Fibroblast of skin of right biceps (primary cell): ENCODE measurements at regions not wholly inside any gene's neighbourhood (a gene's known extent, or its start where the extent isn't known, plus 50 kb on each side); places are given as distances from the start of the nearest gene placed in this dataset.

Experiments
- DNase-seq: peaks from one replicate; pipeline ENCODE4 v3.0.0-alpha.2; 2013

DNA sequence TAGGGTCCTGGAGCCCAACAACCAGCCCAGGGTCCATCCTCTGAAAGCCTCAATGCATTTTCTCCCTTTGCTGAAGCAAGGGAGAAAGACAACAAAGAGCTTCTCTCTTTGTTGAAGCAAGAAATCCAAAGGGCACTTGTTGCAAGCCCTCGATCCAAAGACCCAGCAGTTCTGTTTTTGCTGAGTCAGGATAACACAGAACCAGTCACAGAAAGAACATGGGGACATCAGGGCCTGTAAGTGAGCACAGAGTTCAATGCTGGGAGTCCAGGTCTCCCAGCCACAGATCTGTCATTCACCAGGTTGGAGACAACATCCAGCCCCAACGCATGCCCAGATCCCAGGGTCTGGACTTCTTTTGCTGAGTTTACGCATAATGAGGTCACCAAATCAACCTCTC lies 315.8 kb upstream of the KLHL29 start:
- DNase-seq, result no peak

DNA sequence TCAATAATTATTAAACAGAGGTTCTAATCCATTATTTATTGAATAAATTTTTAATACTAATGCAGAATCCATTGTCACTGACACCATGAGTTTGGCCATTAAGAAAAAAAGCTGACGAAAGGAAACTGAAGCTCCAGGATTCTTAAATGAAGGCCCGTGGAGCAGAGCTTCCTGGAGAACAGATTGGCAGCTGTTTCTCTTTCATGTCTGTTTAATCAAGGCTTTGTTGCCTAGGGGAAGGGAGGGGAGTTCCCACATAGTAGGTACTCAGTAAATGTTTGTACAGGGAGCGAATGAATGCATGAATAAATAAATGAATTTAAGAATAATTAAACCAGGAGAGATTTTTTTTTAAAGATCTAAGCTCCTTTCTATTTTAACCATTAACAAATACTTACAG lies 315.1 kb upstream of the KLHL29 start:
- no peak for DNase-seq

DNA sequence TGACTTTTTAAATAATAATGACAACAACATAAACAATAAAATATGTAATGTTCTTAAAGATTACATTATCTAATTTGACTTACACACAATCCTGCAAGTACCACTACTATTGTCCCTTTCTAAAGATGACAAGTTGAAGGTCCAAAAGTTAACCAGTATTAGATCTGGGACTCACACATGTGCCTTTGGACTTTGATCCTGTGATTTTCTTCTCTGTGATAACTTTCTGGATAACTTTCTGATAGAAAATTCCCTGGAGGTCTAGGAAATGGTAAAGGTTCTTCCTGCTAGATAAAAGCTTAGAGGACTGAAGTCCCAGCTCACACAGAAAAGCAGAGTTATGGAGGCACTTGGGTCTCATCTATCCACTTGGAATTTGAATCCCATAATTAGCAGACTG lies 311.9 kb upstream of the KLHL29 start:
- no peak for DNase-seq

DNA sequence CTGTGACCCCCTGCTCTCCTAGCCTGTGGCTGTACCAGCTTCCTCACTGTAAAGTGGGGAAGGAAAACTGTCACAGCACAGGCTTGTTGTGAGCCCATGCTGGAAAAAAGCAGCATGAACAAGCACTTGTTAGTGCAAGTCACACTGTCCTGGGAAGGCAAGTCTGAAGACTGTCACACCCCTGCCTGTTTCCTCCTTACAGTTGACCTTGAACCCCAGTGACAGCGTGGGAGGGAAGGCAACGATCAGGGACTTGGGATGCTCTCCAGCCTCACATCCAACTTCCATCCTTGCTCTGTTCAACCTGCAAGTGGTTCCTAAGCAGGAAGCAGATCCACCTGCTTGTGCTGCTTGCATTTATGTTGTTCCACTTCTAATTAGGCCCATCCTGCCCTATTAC lies 311.3 kb upstream of the KLHL29 start:
- DNase-seq, result no peak

DNA sequence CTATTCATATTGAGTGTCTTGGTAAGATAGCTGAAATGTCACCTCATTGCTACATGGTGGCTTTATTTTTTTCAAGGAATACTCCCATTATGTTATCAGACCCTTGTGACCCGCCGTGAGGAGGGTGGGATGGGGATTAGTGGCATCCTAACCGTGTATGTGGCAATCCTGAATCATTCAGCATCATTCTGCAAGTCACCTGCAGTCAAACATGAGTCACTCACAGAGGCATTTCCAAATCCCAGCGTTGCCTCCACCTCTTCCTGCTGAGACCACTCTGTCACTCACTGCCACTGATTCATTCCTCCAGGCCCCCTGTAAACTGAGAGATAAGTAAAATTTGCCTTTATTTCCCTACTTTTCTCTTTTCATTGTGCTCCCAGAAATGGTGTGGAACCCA lies 307.4 kb upstream of the KLHL29 start:
- DNase-seq, result no peak

DNA sequence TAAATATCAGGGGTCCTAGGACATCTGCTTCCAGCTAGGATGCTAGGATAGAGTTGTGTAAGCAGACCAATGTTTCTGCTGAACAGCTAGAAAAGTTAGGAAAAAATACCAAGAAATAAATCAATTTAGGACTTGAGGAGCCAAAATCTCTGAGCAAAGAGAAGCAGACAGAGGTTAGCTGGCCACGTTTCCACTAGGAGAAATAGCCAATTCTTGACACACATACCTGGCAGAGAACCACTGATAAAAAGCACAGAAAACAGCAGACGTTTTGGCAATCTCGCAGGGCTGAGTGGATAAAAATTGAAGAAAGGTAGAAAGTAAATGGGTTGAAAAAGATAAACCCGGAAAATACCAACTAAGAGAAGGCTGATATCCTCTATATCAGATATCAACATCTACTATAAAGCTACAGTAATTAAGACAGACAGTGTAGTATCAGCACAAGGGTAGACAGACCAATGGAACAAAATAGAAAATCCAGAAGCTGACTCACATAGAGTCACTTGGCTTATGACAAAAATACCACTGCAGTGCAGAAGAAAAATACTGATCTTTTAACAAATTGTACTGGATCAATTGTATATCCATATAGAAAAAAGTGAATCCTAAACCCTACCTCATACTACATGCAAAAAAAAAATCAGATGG lies 306.1 kb upstream of the KLHL29 start:
- DNase-seq, result no peak

DNA sequence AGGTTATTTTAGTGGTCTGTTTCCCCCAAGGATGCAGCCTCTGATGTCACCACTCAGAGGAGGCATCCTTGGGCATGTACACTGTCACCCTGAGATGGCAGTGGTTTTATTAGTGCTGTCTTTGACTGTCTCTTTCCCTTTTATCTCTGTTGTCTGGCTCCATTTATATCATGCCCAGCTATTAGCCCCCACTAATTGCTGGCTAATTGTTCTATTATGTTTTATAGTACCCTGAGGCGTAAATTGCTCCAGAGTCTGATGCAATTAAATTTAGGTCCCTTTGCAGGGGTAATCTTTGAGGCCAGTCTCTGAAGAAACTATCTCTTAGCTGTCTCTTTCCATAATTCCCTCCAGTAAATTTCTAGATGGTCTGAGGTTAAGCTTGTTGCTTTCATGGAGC lies 301.0 kb upstream of the KLHL29 start:
- no peak for DNase-seq

DNA sequence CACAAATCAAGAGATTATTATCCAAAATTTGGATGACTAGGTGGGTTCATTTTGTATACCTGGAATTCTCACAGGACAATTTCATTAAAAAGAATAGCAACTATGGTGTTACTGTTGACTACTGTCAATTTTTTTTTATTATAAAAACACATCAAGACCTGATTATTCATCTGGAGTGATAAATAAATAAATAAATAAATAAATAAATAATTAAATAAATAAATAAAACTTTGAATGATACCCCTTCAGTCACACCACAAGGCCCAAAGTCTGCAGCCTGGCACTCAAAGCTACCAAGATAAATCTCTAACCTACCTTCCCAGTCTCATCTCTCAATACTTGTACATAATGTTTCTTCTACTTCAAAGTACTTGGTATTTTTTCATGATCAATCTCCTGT lies 294.0 kb upstream of the KLHL29 start:
- DNase-seq, result no peak

DNA sequence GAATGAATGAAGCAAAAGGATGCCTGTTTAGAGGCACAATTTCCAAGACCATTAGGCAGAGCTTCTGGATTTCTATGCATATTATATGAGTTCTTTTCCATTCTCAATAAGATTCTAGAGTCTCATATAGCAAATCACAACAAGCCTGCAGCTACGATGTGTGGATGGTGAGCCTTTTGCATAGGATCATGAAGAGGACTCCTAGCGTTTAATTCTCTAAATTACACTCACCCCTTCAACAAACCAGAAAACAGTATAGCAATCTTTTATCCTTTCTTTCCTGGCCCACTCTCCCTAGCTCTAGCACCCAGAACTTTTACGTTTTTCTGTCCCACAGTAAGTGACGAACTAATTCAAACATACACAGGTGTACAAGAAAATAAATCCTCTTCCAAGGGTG lies 293.1 kb upstream of the KLHL29 start:
- no peak for DNase-seq

DNA sequence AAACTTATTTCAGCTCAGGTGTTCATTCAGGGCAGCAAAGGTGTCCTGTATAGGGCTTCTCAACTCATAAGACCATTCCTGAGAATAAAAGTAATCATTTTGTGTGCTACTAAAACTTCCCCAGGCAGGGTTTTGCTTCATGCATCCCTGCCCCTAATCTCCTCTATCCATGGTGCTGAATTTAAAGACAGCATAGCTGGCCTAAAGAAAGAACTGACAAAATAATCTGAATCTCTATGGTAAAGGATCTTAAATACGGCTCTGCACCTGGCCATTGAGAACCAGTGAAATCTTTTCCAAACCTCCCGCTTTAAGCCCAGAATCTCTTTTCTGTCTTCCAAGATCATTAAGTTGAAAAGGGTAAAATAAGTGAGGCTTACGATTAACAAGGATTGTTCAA lies 292.1 kb upstream of the KLHL29 start:
- DNase-seq, result peak; percentile 5

DNA sequence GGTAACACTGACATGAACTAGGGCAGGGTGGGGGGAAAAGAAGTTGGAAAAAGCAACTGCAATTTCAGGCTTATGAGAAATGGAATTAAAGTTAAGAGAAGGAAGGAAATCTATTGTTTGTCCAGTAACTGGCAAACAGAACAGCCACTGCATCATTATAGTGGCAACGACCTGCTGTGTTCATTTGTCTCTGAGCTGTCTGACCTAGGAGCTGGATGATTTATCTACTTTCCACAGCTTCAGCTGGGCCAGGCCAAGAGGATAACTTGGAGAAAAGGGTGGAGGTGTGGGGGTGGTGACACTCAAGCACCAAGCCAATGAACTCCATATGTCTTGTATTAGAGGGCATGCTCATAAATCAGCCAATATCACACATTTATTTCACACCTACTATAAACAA lies 291.5 kb upstream of the KLHL29 start:
- no peak for DNase-seq

DNA sequence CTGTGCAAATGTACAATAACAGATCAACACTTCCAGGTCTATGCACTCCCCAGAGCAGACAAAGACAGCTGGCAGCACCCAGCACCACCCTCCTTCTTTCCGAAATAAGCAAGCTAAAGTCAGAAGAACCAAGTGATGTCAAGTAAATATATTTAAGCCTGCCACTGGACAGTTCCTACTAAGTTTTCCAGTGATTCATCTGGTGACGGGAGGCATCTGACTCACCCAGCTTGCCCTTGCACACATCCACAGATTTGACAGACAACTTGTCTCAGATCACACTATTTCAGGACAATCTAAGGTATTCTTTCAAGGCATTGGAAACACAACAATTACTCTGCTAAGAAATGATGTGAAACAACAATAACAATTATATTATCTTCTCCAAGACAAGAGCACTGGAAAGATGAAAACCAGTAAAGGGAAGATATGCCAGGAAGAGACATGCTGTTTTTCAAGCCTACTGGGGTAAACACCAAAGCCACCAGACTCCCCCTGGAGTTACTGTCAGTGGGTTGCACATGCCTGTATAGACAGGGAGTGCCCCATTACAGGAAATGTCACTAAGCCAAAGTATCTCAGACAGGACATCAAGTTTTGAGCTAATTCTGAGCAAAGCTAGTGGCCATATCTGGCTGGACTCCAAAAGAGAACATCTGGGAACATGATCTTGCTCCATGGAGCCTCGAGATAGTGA lies 287.9 kb upstream of the KLHL29 start:
- no peak for DNase-seq

DNA sequence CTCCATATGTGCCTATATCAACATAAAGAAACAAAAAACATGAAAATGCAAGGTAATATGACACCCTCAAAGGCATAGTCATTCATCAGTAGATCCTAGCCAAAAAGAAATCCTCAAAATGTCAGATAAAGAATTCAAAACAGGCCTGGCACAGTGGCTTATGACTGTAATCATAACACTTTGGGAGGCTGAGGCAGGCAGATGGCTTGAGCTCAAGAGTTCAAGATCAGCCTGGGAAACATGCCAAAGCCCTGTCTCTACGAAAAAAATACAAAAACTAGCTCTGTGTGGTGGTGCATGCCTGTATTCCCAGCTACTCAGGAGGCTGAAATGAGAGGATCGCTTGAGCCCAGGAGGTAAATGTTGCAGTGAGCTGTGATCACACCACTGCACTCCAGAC lies 284.6 kb upstream of the KLHL29 start:
- DNase-seq, result no peak

DNA sequence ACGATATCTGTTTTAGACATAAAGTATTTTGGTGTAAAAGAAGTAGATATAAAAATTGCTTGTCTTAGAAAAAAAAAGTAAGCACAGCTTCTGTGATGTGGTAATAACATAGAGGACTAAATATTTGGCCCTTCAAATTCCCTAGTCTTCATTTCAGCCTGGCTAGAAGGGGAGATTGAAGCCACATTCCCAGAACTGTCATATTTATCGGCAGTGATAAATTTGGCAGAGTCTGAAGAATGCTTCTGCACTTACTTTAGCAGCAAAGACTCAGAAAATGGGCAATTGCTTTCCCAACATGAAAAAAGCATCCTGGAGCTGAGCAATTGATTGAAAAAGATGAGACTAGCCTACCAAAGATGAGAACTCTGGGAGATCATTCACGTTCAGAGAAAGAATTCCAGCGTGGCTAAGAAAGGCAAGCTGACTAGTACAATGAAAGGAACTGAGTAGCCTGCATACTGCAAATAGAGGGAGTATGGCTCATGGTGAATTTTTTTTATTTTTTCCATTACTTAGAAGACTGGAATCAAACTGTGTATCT lies 278.7 kb upstream of the KLHL29 start:
- DNase-seq, result no peak

DNA sequence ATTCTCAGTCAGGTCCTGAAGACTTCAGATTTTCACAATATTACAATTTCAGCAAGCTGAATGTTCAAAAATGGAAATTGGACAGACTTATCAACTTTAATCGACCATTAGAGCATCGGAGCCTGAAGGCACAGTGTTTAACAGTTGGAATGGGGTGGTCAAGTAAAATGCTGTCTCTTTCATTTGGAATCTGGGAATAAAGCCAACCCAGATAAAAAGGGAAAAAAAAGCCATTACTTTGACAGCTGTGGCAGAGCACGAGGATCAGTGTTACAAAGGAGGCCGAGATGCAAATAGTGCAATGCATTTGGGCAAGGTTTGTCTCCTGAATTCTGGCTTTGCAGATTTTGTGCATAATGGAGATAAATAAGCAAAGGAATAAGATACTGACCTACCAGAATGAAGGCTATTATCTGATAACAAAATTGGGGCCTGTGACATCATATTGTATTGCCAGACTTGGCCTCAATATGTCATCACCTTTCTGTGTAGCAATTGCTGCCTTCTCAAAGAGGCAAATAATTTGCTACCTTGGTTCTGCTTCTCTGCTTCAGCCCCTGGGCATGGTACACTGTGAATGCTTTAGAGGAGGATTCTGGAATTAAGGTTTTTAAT lies 277.5 kb upstream of the KLHL29 start:
- DNase-seq, result no peak

DNA sequence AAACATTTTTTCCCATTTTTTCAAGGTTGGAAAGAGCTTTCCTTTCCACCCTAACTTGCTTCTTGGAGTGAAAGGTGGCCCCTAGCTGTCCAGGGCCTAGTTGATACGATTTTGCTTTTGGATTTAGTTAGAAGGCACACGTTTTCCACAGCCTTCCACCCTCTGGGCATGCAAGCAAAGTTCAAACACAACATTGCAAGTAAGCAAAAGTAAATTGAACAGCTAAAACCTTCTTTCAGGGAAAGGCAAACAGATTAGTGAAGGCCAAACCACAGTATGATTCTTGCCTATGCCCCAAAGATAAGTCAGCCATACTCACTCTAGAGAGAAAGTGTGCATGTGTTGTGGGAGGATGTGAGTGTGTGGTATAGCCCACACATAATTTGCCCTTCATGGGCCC lies 273.7 kb upstream of the KLHL29 start:
- no peak for DNase-seq

DNA sequence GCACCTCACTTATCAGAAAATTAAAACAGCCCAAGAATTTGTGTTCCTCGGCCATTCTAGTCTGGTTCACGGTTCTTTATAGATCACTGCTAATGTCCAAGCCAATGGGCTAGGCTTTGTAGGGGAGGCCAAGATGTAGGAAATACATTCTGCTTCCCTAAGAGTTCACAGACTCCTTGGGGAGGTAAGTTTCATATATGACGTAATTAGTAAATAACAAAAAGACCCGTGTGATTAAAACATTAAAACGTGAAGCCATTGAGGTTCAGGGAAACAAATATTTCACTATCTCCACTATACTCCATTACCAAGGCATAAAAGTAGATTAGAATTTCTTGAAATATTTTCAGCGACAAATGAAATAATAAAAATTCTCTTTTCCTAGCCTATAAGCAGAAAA lies 272.5 kb upstream of the KLHL29 start:
- no peak for DNase-seq

DNA sequence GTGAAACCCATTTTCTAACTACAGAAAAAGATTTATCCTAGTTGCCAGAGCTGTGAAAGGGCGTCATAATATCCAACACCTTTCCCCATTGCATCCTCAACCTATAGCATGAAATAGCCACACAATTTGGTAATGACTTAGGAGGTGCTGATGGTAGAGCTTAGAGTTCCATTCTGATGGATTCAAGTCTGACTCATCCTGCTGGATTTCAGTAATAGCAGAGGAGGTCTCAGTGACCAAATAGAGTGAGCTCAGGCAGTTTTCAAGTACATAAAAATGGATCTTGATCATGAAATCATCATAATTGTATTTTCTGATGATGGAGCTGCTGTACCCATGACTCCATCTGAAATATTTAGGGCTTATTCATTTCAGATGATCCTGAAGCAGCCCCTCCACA lies 270.7 kb upstream of the KLHL29 start:
- DNase-seq, result peak; percentile 15

DNA sequence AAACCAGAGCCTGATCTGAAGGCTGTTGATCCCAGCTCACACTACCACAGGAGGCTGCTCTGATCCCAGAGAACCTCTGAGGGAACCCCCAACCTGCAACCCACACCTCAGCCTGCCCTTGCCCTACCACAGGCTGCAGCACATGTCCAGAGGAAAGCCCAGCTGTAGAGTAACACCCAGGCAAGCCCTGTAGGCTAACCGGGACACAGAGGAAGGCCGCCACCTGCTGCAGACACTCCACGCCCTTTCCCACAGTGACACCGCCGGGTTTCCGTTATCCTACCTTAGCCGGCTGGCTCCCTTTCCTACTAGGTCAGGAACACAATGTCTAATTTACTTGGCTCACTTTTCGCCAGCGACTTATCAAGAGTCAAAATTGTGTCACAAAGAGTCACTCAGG lies 266.7 kb upstream of the KLHL29 start:
- DNase-seq, result no peak

DNA sequence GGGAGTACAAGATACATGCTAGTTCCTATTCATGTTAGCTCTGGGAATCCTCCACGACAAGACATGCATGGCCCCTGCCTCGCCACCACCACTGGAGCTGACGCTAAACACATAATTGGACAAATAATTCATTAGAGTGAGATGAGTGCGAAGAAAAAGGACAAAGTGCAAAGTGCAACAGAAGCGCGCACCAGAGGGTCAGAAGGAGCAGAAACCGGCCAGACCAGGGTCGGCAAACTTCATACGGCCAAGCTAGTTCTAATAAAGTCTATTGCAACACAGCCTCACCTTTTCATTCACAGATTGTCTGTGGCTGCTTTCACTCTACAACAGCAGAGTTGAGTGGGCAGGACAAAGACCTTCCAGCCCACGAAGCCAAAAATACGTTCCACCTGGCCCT lies 266.1 kb upstream of the KLHL29 start:
- no peak for DNase-seq

DNA sequence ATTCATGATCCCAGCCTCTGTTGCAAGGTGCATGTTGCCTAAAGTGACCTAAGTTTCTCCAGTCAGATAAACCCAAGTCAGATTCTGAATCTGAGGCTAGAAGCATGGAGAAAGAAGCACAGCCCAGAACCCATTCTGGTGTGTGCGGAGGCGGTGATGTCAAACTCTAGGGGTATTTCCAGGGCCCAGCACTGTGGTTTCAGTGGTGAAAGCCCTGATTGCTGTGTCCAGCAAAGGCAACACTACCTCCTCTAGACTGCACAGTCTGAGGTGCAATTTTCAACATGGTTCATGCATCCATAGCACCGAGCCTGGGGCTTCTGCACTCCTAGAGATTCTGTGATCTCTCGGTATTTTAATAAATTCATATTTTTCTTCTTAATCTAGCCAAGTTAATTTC lies 264.8 kb upstream of the KLHL29 start:
- no peak for DNase-seq

DNA sequence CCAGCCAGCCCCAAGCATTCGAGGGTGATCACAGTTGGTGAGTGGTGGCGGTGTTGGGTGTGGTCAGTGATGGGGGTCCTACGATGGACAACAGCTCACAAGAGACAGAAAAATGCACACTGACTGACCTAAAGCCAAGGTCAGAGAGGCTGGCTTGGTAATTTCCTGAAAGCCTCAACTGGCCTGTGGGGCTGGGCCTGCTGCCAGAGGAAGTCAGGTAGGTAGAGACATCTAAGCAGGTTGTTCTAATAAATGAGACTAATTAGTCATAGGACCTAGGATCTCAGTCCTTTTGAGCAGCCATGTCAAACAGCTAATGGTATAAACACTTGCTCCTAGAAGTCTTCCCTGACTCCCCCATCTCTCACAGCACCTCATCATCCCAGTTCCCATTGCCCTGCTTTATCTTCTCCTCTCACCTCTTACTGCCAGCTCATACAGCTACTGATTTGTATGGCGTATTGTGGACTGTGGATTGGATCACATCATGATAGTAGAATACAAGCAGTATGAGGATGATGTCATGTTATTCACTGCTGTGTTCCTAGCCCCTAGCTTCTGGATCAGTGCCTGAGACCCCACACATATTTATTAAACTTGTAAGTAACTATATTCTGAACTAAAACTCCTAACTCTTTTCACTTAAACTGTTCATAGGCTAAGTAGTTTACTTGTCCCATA lies 262.9 kb upstream of the KLHL29 start:
- DNase-seq, result no peak

DNA sequence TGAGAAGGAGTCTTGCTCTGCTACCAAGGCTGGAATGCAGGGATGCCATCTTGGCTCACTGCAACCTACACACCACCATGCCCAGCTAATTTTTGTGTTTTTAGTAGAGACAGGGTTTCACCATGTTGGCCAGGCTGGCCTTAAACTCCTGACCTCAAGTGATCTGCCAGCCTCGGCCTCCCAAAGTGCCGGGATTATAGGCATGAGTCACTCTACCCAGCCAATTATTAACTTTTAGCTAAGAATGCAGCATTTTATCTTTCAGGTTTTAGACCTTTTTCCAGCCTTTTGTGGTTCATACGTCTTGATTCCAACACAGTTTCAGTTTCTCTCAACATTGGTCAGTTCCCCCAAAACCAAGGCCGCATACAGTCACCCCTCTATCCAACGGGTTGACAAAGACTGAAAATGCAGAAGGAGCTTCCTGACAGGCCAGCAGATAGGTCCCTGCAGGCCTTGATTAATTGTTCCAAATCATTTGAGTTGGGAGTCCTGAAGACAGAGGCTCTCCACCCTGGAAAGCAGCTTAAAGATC lies 262.2 kb upstream of the KLHL29 start:
- DNase-seq, result no peak

DNA sequence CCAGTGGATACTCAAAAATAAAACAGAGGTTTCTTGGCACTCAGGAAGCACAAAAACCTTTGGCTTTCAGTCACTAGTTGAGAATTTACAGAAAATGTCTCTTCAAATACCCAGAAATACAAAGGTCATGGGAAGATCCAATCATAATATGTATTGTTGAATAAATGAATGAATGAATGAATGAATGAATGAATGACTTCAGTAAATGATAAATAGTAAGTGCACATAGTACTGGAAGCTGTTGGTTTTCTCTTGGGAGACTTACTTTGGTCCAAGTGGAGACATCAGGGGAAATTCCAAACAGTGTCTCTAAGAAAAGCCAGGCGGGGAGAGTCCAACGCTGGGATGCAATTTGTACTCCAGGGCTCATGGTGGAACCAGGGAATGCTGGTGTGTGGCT lies 261.3 kb upstream of the KLHL29 start:
- no peak for DNase-seq
